ENCODE measurements at regions not wholly inside any gene's neighbourhood (a gene's known extent, or its start where the extent isn't known, plus 50 kb on each side); places are given as distances from the start of the nearest gene placed in this dataset.
A peak's percentile ranks its signal among the peaks of the same experiment; 100 is the strongest.

- H3K9me3 ChIP-seq, result no peaks in the 10 kb centered on the region
- H3K4me3 ChIP-seq, result no peak overlapping the region
- H3K27me3 ChIP-seq, result no peaks in the 10 kb centered on the region
- no peaks in the 10 kb centered on the region for H4K20me1 ChIP-seq
- no peaks in the 10 kb centered on the region for H3K36me3 ChIP-seq
- H3K9ac ChIP-seq, result no peak overlapping the region
- H3K4me2 ChIP-seq, result no peak overlapping the region
- no peaks in the 10 kb centered on the region for H3K4me1 ChIP-seq
- no peak for TF ChIP-seq Cebpa-rat (IDR thresholded peaks at IDR 0.05)
- H3K27ac ChIP-seq, result no peak overlapping the region
Observed at GRCh38 chr10:3868271-3868664, 83.3 kb upstream of the KLF6 start.

- Histone ChIP-seq H3K4me2 (no peak overlapping the region), H4K20me1 (no peaks in the 10 kb centered on the region), H3K4me1 (no peaks in the 10 kb centered on the region), H3K4me3 (no peak overlapping the region), H3K9ac (no peak overlapping the region), H3K36me3 (no peaks in the 10 kb centered on the region), H3K9me3 (no peaks in the 10 kb centered on the region), H3K27me3 (no peaks in the 10 kb centered on the region), H3K27ac (no peak overlapping the region)
- TF ChIP-seq Cebpa-rat (IDR thresholded peaks at IDR 0.05), result no peak
Observed at GRCh38 chr10:3867454-3868270, 82.7 kb upstream of the KLF6 start.

GRCh38 chr10:3866332-3866731, 81.3 kb upstream of the KLF6 start:
- Histone ChIP-seq H4K20me1 (no peaks in the 10 kb centered on the region), H3K9me3 (0 out of 2 replicates have a peak, but pooled peaks cover 3% of the 10 kb centered on the region), H3K27ac (no peak overlapping the region), H3K9ac (no peak overlapping the region), H3K4me2 (no peak overlapping the region), H3K36me3 (no peaks in the 10 kb centered on the region), H3K4me3 (no peak overlapping the region), H3K4me1 (peaks cover 8% of the 10 kb centered on the region), H3K27me3 (no peaks in the 10 kb centered on the region)
- no peak for TF ChIP-seq Cebpa-rat (IDR thresholded peaks at IDR 0.05)

- Histone ChIP-seq H3K27ac (no peak overlapping the region), H3K4me2 (no peak overlapping the region), H3K9me3 (0 out of 2 replicates have a peak, but pooled peaks cover 3% of the 10 kb centered on the region)
Observed at GRCh38 chr10:3865565-3865964, 80.6 kb upstream of the KLF6 start.

GRCh38 chr10:3861795-3862194, 76.8 kb upstream of the KLF6 start:
- no peak overlapping the region for H3K9ac ChIP-seq
- H4K20me1 ChIP-seq, result no peaks in the 10 kb centered on the region
- no peak for TF ChIP-seq Cebpa-rat (IDR thresholded peaks at IDR 0.05)
- H3K9me3 ChIP-seq, result 0 out of 2 replicates have a peak, but pooled peaks cover 3% of the 10 kb centered on the region
- H3K4me3 ChIP-seq, result no peak overlapping the region
- no peak overlapping the region for H3K27ac ChIP-seq
- H3K4me2 ChIP-seq, result peak overlapping the region; percentile 24; the same call in 1 of the 2 replicates
- H3K4me1 ChIP-seq, result peaks cover 10% of the 10 kb centered on the region
- H3K36me3 ChIP-seq, result no peaks in the 10 kb centered on the region
- H3K27me3 ChIP-seq, result no peaks in the 10 kb centered on the region

More at GRCh38 chr10:3865565-3865964, 80.6 kb upstream of the KLF6 start:
- TF ChIP-seq Cebpa-rat (IDR thresholded peaks at IDR 0.05), result no peak
- Histone ChIP-seq H4K20me1 (no peaks in the 10 kb centered on the region), H3K36me3 (no peaks in the 10 kb centered on the region), H3K27me3 (no peaks in the 10 kb centered on the region), H3K4me3 (no peak overlapping the region), H3K4me1 (peaks cover 10% of the 10 kb centered on the region), H3K9ac (no peak overlapping the region)

GRCh38 chr10:3858051-3858845, 73.2 kb upstream of the KLF6 start:
- Histone ChIP-seq H3K9me3 (0 out of 2 replicates have a peak, but pooled peaks cover 3% of the 10 kb centered on the region), H3K36me3 (no peaks in the 10 kb centered on the region), H3K4me2 (no peak overlapping the region), H3K9ac (no peak overlapping the region), H3K4me3 (no peak overlapping the region), H4K20me1 (no peaks in the 10 kb centered on the region), H3K27ac (no peak overlapping the region), H3K4me1 (peaks cover 10% of the 10 kb centered on the region), H3K27me3 (no peaks in the 10 kb centered on the region)
- TF ChIP-seq Cebpa-rat (IDR thresholded peaks at IDR 0.05), result no peak

- H3K36me3 ChIP-seq, result no peaks in the 10 kb centered on the region
- no peak overlapping the region for H3K4me3 ChIP-seq
- H3K9me3 ChIP-seq, result 0 out of 2 replicates have a peak, but pooled peaks cover 3% of the 10 kb centered on the region
- no peak for TF ChIP-seq Cebpa-rat (IDR thresholded peaks at IDR 0.05)
- no peaks in the 10 kb centered on the region for H3K27me3 ChIP-seq
- H3K9ac ChIP-seq, result no peak overlapping the region
- H4K20me1 ChIP-seq, result no peaks in the 10 kb centered on the region
- no peak overlapping the region for H3K27ac ChIP-seq
- no peak overlapping the region for H3K4me2 ChIP-seq
- H3K4me1 ChIP-seq, result peaks cover 10% of the 10 kb centered on the region
Observed at GRCh38 chr10:3857318-3857717, 72.3 kb upstream of the KLF6 start.

GRCh38 chr10:3856593-3856992, 71.6 kb upstream of the KLF6 start:
- H4K20me1 ChIP-seq, result no peaks in the 10 kb centered on the region
- TF ChIP-seq Cebpa-rat (IDR thresholded peaks at IDR 0.05), result no peak
- no peak overlapping the region for H3K27ac ChIP-seq
- H3K4me2 ChIP-seq, result no peak overlapping the region
- no peak overlapping the region for H3K9ac ChIP-seq
- H3K9me3 ChIP-seq, result no peaks in the 10 kb centered on the region
- no peaks in the 10 kb centered on the region for H3K36me3 ChIP-seq
- no peaks in the 10 kb centered on the region for H3K27me3 ChIP-seq
- H3K4me3 ChIP-seq, result no peak overlapping the region
- H3K4me1 ChIP-seq, result peaks cover 6% of the 10 kb centered on the region

- Histone ChIP-seq H3K9me3 (no peaks in the 10 kb centered on the region), H3K4me2 (no peak overlapping the region), H3K4me1 (peaks cover 10% of the 10 kb centered on the region; the same call in 1 of the 2 replicates), H3K4me3 (no peak overlapping the region), H3K9ac (no peak overlapping the region), H3K27me3 (no peaks in the 10 kb centered on the region), H4K20me1 (no peaks in the 10 kb centered on the region), H3K27ac (no peak overlapping the region), H3K36me3 (no peaks in the 10 kb centered on the region)
- no peak for TF ChIP-seq Cebpa-rat (IDR thresholded peaks at IDR 0.05)
Observed at GRCh38 chr10:3853547-3854303, 68.7 kb upstream of the KLF6 start.
